T47D (cell line): ENCODE measurements at regions not wholly inside any gene's neighbourhood (a gene's known extent, or its start where the extent isn't known, plus 50 kb on each side); places are given as distances from the start of the nearest gene placed in this dataset.
"Not testable (repeated sequence)": the region's sequence is repeated elsewhere in the genome, so short reads cannot be mapped to it uniquely, and the experiment has no call there.

ENCODE experiments used
- DNase-seq, 2 experiments: peaks; one replicate each; pipeline versions ENCODE4 v3.0.0 to v3.0.0-alpha.2; 2011 to 2012; ENCODE audit warnings: low read depth in 1 of 2, low spot score in 1 of 2
- JUND ChIP-seq: IDR thresholded peaks from 2 replicates; pipeline ENCODE4 v1.6.1; 2012; ENCODE audit warnings: low read depth
- in situ Hi-C: cut with HindIII; loops from 2 replicates; pipeline ENCODE4 v1.10.0; 2016; ENCODE audit warnings: low sequenced_read_pairs, low pct_unique_long_range_greater_than_20kb

DNA sequence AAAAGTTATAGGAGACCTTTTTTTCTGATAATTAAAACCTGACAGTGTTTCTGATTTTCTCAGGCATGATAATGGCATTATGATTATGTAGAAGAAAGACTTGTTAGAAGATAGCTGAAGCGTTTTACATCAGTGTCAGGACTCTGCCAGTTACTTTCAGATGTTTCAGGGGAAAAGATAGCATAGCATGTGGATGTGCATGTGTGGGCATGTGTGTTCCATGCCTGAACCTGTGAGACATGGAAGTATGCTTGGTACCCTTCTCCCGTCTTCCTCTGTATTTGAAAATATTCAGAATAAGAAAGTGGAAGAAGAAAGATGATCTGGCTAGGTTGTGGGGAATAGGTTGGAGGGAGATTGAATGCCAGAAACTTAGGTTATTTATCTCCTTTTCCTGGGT lies 113.1 kb upstream of the PCAT7 start:
- DNase-seq: no peak
- no peak for TF ChIP-seq JUND
- in situ Hi-C loops: no loop called here

DNA sequence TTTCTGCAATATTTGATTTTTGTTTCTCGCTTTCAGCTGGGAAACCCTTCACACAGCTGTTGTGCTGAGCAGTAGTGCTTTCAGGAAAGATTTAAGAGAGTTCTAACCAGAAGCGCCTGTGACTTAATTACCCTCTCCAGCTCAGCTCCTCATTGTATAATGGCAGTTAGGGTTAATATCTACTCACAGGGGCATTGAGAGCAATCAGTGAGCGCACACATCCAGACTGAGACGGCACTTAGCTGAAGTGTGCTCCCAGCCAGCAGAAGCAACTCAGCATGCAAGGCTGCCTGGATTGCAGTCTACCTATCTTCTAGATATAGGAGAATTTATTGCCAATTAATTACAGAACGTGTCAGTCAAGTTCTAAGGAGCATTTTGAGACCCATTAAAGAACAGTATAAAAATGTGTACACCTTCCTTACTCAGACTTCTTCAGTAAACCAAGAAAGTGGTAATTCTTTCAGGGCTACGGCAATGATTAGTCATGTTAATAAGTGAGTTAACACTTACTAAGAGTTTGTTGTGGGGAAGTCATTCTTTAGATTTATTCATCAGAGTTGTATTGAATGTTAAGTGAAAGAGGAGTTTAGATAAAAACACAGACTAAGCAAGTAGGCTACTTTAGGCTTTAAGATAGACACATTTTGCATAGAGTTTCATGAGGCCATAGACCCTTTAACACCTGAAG lies 111.7 kb upstream of the PCAT7 start:
- in situ Hi-C loops: no loop called here
- TF ChIP-seq JUND: no peak
- no peak for DNase-seq

DNA sequence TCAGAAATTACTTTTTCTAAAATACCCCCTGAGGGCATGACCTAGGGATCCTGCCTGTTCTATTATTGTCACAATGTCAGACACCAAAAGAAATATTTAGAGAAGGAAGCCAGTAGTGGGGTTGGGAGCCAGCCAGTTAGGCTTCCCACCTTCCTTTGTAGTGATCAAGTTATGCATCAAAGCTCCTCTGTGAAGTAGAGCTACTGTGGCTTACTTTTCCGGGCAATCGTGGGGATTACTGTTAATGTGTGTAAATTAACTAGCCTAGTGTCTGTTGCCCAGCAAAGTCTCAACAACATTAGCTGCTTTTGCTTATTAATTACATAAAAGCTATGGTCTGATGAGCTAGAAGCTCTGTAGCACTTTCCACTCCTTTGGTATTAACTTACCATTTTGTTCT lies 109.0 kb upstream of the PCAT7 start:
- no peak for TF ChIP-seq JUND
- DNase-seq: no peak
- in situ Hi-C loops: no loop called here

DNA sequence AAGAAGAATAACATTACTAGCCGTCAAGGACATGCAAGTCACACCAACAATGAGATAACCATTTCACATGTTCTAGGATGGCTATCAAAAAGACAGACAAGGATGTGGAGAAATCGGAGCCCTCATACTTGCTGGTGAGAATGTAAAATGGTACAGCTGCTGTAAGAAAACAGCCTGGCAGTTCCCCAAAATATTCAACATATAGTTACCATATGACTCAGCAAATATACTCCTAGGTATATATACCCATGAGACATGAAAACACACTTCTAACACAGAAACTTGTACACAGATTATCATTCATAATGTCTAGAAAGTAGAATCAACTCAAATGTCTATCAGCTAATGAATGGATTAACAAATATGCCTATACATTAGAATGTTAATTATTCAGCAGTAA lies 105.4 kb upstream of the PCAT7 start:
- no peak for TF ChIP-seq JUND
- no peak for DNase-seq
- in situ Hi-C loops: no loop called here

DNA sequence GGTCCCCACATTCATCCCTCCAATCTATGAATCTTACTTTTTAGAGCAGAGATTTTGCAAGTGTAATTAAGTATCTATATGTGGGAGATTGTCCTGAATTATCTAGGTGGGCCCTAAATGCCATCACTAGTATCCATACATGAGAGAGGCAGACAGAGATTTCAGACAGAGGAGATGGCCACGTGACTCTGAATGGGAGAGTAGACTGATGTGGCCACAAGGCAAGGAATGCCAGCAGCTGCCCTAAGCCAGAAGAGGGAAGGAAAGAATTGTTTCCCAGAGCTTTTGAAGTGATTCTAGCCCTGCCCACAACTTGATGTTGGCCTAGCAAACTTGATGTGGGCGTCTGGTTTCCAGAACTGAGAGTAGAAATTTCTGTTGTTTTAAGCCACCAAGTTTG lies 90.1 kb upstream of the PCAT7 start:
- in situ Hi-C loops: no loop called here
- no peak for DNase-seq
- no peak for TF ChIP-seq JUND

DNA sequence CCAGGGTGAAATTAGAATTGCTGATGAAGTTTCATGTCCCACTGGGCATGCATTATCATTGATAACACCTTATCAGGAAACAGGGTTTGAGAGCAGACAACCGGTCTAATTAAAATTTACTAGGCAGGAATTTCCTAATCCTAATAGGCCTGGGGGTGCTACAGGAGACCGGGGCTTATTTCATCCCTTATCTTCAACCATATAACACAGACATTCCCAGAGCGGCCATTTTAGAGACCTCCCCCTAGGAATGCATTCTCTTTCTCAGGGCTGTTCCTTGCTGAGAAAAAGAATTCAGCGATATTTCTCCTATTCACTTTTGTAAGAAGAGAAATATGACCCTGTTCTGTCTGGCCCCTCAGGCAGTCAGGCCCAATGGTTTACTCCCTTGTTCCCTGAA lies 82.8 kb upstream of the PCAT7 start:
- DNase-seq, in situ Hi-C loops: not testable (repeated sequence)

DNA sequence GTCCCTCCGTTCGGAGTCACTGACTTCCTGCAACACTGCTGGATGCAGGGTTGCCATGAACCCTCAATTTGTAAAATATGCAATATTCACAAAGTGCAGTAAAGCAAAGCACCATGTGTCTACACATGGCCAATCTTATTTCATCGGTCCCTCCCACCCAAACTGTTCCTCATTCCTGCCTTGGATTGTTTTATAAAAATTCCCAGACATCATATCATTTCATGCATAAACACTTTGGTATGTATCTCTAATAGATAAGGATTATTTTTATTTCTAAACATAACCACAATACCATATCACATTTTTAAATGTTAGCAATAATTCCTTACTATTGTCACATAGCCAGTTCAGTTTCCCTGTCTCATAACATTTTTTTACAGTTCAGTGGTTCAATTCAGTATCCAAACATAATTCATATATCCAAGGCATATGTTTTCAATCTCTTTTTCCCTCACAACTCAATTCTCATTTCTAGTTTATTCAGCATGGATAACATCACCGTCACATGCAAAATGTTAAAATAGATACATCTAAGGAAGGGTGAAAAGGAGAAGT lies 82.0 kb upstream of the PCAT7 start:
- no peak for TF ChIP-seq JUND
- DNase-seq: no peak
- in situ Hi-C loops: no loop called here

DNA sequence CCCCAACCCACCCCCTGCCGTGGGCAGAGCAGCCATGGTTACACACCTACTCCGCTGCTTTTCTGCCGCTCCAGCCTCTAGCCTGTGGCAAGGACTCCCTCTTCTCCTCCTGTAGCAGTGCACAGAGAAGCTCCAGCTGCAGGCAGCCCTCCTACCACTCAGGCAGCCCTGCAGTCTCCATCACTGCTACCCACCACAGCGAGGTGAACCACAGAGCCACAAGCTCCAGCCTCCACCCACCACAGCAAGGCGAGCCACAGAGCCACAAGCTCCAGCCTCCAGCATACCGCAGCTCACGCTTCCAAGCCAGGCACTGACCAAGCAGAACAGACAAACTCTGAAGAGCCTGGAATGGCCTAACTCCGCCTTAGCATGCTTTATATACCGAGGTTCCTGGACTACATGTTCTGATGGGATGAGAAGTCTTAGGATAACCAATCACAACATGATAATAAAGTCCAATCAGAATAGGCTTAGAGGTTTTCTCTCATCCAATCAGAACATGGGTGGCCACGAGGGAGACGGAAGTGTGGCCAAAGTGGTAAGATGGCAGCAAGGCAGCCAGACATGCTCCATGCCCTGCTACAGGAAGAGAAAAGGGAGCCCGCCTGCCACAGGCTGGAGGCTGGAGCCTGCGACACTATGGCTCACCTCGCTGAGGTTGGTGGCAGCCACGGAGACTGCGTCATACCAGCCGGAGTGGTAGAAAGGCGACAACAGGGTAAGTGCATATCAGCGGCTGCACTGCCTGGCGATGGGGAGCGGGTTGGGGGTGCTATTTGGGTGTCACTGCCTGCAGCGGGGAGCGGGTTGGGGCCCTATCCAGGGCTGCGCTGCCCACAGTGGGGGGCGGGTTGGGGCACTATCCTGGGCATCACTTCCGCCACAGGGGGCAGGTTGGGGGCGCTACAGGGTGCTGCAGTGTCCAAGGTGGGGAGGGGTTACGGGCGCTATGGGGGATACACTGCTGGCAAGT lies 75.8 kb upstream of the PCAT7 start:
- in situ Hi-C loops: no loop called here
- DNase-seq: no peak
- no peak for TF ChIP-seq JUND

DNA sequence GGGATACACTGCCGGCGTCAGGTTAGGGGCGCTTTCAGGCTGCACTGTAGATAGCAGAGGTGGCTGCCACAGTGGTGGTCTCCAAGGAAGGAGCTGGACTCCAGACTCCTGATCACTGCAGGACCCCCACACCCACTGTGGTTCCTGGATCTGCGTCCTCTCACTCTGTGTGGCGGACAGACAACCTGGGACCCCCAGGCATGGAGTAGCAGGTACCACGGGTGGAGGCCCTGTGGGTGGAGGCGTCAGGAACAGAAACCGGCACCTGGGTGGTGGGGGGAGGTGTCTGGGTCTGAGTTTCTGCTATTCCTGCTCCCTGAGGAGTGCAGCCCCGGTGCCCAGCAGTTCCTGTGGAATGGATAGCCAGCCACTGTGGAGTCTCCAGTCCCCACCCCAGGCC lies 75.1 kb upstream of the PCAT7 start:
- in situ Hi-C loops: no loop called here
- no peak for DNase-seq
- TF ChIP-seq JUND: no peak

DNA sequence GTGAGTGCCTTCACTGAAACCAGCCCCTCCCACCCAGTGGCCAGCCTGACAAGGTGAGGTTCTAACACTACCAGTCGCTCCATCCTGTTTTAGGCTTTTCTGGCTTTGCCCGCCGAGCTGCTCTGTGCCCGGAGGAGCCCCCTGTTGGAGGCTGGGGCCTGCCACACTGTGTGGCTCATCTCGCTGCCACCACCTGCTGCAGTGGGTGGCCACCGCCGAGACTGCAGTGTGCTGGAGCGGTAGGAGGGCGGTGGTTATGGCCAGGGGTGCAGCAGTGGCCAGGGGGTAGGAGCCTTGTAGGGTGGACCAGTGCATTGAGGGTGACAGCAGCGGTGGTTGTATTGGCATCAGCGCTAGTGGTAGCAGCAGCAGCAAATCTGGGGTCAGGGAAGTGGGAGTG lies 74.7 kb upstream of the PCAT7 start:
- DNase-seq: no peak
- no peak for TF ChIP-seq JUND
- in situ Hi-C loops: no loop called here

DNA sequence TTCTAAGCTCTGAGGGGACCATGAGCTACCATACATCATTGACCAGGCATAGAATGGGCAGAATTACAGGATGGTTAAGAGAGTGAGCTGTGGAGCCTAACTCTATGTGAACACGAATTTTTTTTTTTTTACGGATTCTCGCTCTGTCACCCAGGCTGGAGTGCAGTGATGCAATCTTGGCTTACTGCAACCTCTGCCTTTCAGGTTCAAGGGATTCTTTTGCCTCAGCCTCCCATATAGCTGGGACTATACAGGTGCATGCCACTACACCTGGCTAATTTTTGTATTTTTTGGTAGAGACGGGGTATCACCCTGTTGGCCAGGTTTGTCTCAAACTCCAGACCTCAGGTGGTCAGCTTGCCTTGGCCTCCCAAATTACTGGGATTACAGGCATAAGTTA lies 72.8 kb upstream of the PCAT7 start:
- TF ChIP-seq JUND: no peak
- in situ Hi-C loops: no loop called here
- no peak for DNase-seq

DNA sequence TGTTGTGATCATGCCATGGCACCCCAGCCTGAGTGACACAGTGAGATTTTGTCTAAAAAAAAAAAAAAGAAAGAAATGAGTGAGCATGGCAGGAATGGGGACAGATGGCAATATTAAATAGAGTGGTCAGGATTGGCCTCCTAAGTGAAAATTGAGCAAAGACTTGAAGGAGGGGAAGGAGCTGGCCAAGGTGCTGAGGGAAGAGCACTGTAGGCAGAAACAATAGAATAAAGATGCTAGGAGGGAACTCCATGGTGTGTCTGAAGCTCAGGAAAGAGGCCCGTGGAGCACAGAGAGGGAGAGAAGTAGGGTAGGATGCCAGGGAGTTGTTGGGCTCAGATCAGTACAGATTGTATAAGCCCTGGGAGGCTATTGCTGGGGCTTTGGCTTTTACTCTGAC lies 64.4 kb upstream of the PCAT7 start:
- TF ChIP-seq JUND: no peak
- in situ Hi-C loops: no loop called here
- DNase-seq: peak in 1 of 2 experiments; percentile 35

DNA sequence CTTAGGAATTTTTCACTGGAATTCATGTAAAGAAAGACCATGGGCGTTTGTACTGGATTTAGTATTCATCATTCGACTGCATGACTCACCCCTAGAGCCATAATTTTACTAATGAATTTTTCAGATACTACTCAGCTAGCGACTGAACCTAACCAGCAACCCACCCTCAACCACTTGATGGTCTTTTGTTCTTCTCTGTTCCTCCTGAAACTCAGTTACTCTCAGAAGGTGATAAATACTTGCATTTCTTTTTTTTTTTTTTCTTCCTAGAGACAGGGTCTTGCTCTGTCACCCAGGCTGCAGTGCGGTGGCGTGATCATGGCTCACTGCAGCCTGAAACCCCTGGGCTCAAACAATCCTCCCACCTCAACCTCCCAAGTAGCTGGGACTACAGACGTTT lies 62.8 kb upstream of the PCAT7 start:
- in situ Hi-C loops, DNase-seq: not testable (repeated sequence)
